ENCODE measurements at regions not wholly inside any gene's neighbourhood (a gene's known extent, or its start where the extent isn't known, plus 50 kb on each side); places are given as distances from the start of the nearest gene placed in this dataset.

GRCh38 chr2:120612471-120612870 is 123.2 kb upstream of the GLI2 start:
- TF ChIP-seq CTCF (IDR thresholded peaks at IDR 0.05; ENCODE audit: low read length, missing control alignments), result no peak
- no peak overlapping the region for H3K4me3 ChIP-seq (replicated peaks; ENCODE audit: low read depth, low read length)
- no peak for DNase-seq (ENCODE audit: low read depth)

- no peak overlapping the region for H3K4me3 ChIP-seq (replicated peaks; ENCODE audit: low read depth, low read length)
- no peak for TF ChIP-seq CTCF (IDR thresholded peaks at IDR 0.05; ENCODE audit: low read length, missing control alignments)
- DNase-seq (ENCODE audit: low read depth), result no peak
Observed at GRCh38 chr2:120612931-120613330, 122.7 kb upstream of the GLI2 start.

- peak; percentile 51 for DNase-seq (ENCODE audit: low read depth)
- no peak overlapping the region for H3K4me3 ChIP-seq (replicated peaks; ENCODE audit: low read depth, low read length)
- no peak for TF ChIP-seq CTCF (IDR thresholded peaks at IDR 0.05; ENCODE audit: low read length, missing control alignments)
Observed at GRCh38 chr2:120613742-120614571, 121.7 kb upstream of the GLI2 start.

- DNase-seq (ENCODE audit: low read depth), result no peak
- TF ChIP-seq CTCF (IDR thresholded peaks at IDR 0.05; ENCODE audit: low read length, missing control alignments), result no peak
Observed at GRCh38 chr2:120614901-120615300, 120.8 kb upstream of the GLI2 start.

GRCh38 chr2:120616261-120616660 is 119.4 kb upstream of the GLI2 start:
- TF ChIP-seq CTCF (IDR thresholded peaks at IDR 0.05; ENCODE audit: low read length, missing control alignments), result no peak
- no peak for DNase-seq (ENCODE audit: low read depth)
- no peak overlapping the region for H3K4me3 ChIP-seq (replicated peaks; ENCODE audit: low read depth, low read length)

More at GRCh38 chr2:120614901-120615300, 120.8 kb upstream of the GLI2 start:
- no peak overlapping the region for H3K4me3 ChIP-seq (replicated peaks; ENCODE audit: low read depth, low read length)

GRCh38 chr2:120617055-120617454 is 118.6 kb upstream of the GLI2 start:
- H3K4me3 ChIP-seq (replicated peaks; ENCODE audit: low read depth, low read length), result no peak overlapping the region
- TF ChIP-seq CTCF (IDR thresholded peaks at IDR 0.05; ENCODE audit: low read length, missing control alignments), result no peak
- DNase-seq (ENCODE audit: low read depth), result no peak

- no peak for TF ChIP-seq CTCF (IDR thresholded peaks at IDR 0.05; ENCODE audit: low read length, missing control alignments)
- H3K4me3 ChIP-seq (replicated peaks; ENCODE audit: low read depth, low read length), result no peak overlapping the region
- no peak for DNase-seq (ENCODE audit: low read depth)
Observed at GRCh38 chr2:120618830-120619229, 116.8 kb upstream of the GLI2 start.
